Smooth muscle cell (in vitro differentiated cells): ENCODE measurements at regions not wholly inside any gene's neighbourhood (a gene's known extent, or its start where the extent isn't known, plus 50 kb on each side); places are given as distances from the start of the nearest gene placed in this dataset.

Source experiments
- DNase-seq: peaks from one replicate; lab custom pipeline; 2025; ENCODE audit not compliant: unreplicated experiment; lab: John Stamatoyannopoulos, UW
- H2AFZ ChIP-seq: fragments of 200-600 bp; sonication (generic); 2 replicates; pipeline ENCODE4 v1.6.0; 2016; ENCODE audit warnings: antibody characterized with exemption, low read depth, mild to moderate bottlenecking
- H3F3A ChIP-seq: fragments of 200-600 bp; sonication (generic); 2 replicates; pipeline ENCODE4 v1.6.0; 2017; ENCODE audit warnings: antibody characterized with exemption, low read depth
- H3K27ac ChIP-seq: fragments of 200-600 bp; sonication (generic); 2 replicates; pipeline ENCODE4 v1.5.1; 2016; ENCODE audit warnings: low read depth, mild to moderate bottlenecking
- H3K27me3 ChIP-seq: fragments of 200-600 bp; sonication (generic); 2 replicates; pipeline ENCODE4 v1.6.1; 2016; ENCODE audit warnings: low read depth, mild to moderate bottlenecking
- H3K36me3 ChIP-seq: fragments of 200-600 bp; sonication (generic); 2 replicates; pipeline ENCODE4 v1.5.1; 2016; ENCODE audit warnings: low read depth
- H3K4me1 ChIP-seq: fragments of 200-600 bp; sonication (generic); 2 replicates; pipeline ENCODE4 v1.5.1; 2016; ENCODE audit warnings: low read depth
- H3K4me2 ChIP-seq: fragments of 200-600 bp; sonication (generic); 2 replicates; pipeline ENCODE4 v1.6.0; 2016; ENCODE audit warnings: mild to moderate bottlenecking
- H3K4me3 ChIP-seq: fragments of 200-600 bp; sonication (generic); 2 replicates; pipeline ENCODE4 v1.5.1; 2016; ENCODE audit warnings: mild to moderate bottlenecking
- H3K79me2 ChIP-seq: fragments of 200-600 bp; sonication (generic); 2 replicates; pipeline ENCODE4 v1.6.0; 2016; ENCODE audit warnings: low read depth, mild to moderate bottlenecking
- H3K9ac ChIP-seq: fragments of 200-600 bp; sonication (generic); 2 replicates; pipeline ENCODE4 v1.6.0; 2016; ENCODE audit warnings: low read depth
- H3K9me3 ChIP-seq: fragments of 200-600 bp; sonication (generic); replicated peaks from 2 replicates; pipeline ENCODE4 v1.5.1; 2016; ENCODE audit warnings: low read depth
- H4K20me1 ChIP-seq: fragments of 200-600 bp; sonication (generic); 2 replicates; pipeline ENCODE4 v1.6.0; 2016; ENCODE audit warnings: low read depth
- WGBS: methylation state at CpG from one replicate; pipeline ENCODE4 v1.1.7; 2016; ENCODE audit warnings: low lambda C conversion rate; 5-methylcytosine and 5-hydroxymethylcytosine counted together
- TF ChIP-seq, protein P1 (sequence below): fragments of 200-600 bp; sonication (generic); IDR thresholded peaks from 2 replicates; pipeline ENCODE4 v1.5.1; 2017; ENCODE audit warnings: borderline replicate concordance, mild to moderate bottlenecking, antibody characterized with exemption; ENCODE audit not compliant: insufficient read depth, poor library complexity, severe bottlenecking

GRCh38 chr2:12001621-12002020, 255.2 kb downstream of the LPIN1 start:
- no peak for DNase-seq
- TF ChIP-seq, protein P1, sequence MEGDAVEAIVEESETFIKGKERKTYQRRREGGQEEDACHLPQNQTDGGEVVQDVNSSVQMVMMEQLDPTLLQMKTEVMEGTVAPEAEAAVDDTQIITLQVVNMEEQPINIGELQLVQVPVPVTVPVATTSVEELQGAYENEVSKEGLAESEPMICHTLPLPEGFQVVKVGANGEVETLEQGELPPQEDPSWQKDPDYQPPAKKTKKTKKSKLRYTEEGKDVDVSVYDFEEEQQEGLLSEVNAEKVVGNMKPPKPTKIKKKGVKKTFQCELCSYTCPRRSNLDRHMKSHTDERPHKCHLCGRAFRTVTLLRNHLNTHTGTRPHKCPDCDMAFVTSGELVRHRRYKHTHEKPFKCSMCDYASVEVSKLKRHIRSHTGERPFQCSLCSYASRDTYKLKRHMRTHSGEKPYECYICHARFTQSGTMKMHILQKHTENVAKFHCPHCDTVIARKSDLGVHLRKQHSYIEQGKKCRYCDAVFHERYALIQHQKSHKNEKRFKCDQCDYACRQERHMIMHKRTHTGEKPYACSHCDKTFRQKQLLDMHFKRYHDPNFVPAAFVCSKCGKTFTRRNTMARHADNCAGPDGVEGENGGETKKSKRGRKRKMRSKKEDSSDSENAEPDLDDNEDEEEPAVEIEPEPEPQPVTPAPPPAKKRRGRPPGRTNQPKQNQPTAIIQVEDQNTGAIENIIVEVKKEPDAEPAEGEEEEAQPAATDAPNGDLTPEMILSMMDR, result no peak
- no peaks in the 10 kb centered on the region for H4K20me1 ChIP-seq
- H3K36me3 ChIP-seq, result no peaks in the 10 kb centered on the region
- no peak overlapping the region for H3K4me3 ChIP-seq
- no peak overlapping the region for H2AFZ ChIP-seq
- no peak overlapping the region for H3K9ac ChIP-seq
- WGBS, result 96% methylated on average over 1 of the region's 1 CpG
- no peaks in the 10 kb centered on the region for H3K27me3 ChIP-seq
- no peaks in the 10 kb centered on the region for H3K9me3 ChIP-seq
- no peak overlapping the region for H3K27ac ChIP-seq
- no peak overlapping the region for H3K4me2 ChIP-seq
- H3K4me1 ChIP-seq, result peaks cover 12% of the 10 kb centered on the region
- no peaks in the 10 kb centered on the region for H3K79me2 ChIP-seq
- peaks cover 14% of the 10 kb centered on the region for H3F3A ChIP-seq

- H3K36me3 ChIP-seq, result no peaks in the 10 kb centered on the region
- TF ChIP-seq, protein P1, result no peak
- 66% methylated on average over 3 of the region's 3 CpGs for WGBS
- no peak for DNase-seq
- H2AFZ ChIP-seq, result no peak overlapping the region
- no peak overlapping the region for H3K9ac ChIP-seq
- peaks cover 20% of the 10 kb centered on the region for H3F3A ChIP-seq
- H3K27me3 ChIP-seq, result no peaks in the 10 kb centered on the region
- H3K9me3 ChIP-seq, result no peaks in the 10 kb centered on the region
- H3K4me3 ChIP-seq, result no peak overlapping the region
- no peak overlapping the region for H3K27ac ChIP-seq
- H4K20me1 ChIP-seq, result no peaks in the 10 kb centered on the region
- no peak overlapping the region for H3K4me2 ChIP-seq
- H3K4me1 ChIP-seq, result peaks cover 18% of the 10 kb centered on the region
- H3K79me2 ChIP-seq, result no peaks in the 10 kb centered on the region
These were observed 255.8 kb downstream of the LPIN1 start for GRCh38 chr2:12002215-12002614.

GRCh38 chr2:12004713-12005112, 258.3 kb downstream of the LPIN1 start:
- no peak for DNase-seq

More at GRCh38 chr2:12004713-12005112, 258.3 kb downstream of the LPIN1 start:
- no peaks in the 10 kb centered on the region for H3K36me3 ChIP-seq
- H3K9ac ChIP-seq, result no peak overlapping the region
- no peaks in the 10 kb centered on the region for H3K27me3 ChIP-seq
- H4K20me1 ChIP-seq, result no peaks in the 10 kb centered on the region
- no peak overlapping the region for H3K4me2 ChIP-seq
- no peaks in the 10 kb centered on the region for H3K79me2 ChIP-seq
- peaks cover 22% of the 10 kb centered on the region for H3K4me1 ChIP-seq
- H3K27ac ChIP-seq, result no peak overlapping the region
- TF ChIP-seq, protein P1, result no peak
- no peak overlapping the region for H3K4me3 ChIP-seq
- H3K9me3 ChIP-seq, result no peaks in the 10 kb centered on the region
- no peak overlapping the region for H2AFZ ChIP-seq
- H3F3A ChIP-seq, result peaks cover 23% of the 10 kb centered on the region
- whole genome bisulfite sequencing, result over 99% methylated on average over 6 of the region's 6 CpGs
